ENCODE measurements at regions not wholly inside any gene's neighbourhood (a gene's known extent, or its start where the extent isn't known, plus 50 kb on each side); places are given as distances from the start of the nearest gene placed in this dataset.

DNA sequence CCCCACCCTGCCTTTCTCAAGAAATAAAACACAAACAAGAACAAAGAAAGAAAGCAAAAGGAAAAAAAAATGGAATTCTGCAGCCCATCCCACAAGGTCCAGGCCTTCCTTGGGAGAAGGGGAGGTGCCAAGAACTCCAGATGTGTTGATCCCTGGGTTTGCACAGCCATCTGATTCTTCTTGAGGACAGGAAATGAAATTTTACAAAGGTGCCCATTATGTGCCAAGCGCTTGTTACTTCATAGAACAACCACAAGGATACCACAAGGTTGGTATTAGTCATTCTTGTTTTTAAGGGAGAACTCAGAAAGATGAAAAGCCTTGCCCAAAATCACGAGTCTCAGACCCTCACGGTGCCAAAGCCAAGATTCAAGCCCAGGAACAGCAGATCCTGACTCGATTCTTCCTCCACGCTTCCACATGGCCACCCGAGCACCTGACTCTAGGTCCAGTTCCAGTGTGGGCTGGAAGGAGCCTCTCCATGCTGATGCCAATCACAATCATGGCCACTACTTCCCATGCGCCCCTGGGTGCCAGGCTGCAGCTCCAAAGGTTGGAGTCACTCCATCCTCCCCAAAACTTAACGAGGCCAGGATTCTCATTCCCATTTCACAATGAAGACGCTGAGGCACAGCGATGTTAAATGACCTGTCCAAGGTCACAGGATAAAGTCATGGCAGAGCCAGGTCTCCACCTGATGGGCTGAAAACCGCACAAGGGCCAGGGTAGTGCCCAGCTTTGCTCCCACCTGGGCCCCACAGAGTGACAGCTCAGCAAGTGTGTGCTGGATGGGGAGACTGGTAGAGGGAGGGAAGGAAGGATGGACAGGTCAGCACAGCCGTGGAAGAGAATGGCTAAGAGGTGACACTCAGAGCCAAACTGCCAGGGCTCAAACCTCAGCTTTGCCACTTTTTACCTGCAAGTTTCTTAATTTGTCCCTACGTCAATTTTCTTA, 66.7 kb upstream of the TOP1 start:
- DNase-seq, result no peak

DNA sequence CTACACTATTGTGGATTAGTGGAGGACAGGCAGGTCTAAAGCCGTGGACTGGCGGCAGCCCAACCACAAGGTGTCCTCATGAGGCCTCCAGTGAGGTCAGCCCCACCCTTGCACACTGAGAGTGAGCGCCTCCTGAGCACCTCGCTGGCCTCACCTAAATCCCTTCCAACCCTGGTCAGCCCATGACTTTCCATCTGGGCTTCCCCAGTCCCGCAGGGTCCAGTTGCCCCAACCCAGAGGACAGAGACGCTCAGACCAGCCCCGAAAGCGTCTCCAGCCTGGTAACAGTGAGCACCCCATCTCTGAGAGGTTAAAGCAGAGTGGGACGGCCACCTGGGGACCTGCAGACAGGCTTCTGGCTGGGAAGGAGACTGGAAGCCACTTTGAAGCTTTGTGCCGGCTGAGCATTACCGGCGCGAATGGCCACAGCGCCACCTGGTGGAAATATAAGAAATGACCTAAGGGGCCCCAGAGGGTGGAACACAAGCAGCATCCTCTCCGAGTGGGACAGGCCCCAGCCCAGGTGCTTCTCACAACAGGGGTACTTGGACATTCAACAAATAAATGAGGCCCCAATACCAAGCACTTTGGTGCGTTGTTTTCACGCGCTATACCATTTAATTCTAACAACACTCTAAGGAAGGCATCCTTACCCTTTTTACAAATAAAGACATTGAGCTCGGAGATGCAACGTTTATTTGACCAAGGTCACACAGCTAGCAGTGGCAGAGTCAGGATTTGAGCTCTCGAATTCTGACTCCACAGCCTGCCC, 65.7 kb upstream of the TOP1 start:
- DNase-seq (peak; percentile 67), ATAC-seq (peak; percentile 92)
- intact Hi-C loops (cut with micrococcal nuclease), result loop anchor here (10.0 kb wide), 1 partner anchor 1698 kb away; no protein-coding TSS in a partner anchor

More for the DNA sequence above, 66.7 kb upstream of the TOP1 start:
- intact Hi-C loops (cut with micrococcal nuclease), result loop anchor here (10.0 kb wide), 1 partner anchor 1697 kb away; no protein-coding TSS in a partner anchor
- no peak for ATAC-seq

DNA sequence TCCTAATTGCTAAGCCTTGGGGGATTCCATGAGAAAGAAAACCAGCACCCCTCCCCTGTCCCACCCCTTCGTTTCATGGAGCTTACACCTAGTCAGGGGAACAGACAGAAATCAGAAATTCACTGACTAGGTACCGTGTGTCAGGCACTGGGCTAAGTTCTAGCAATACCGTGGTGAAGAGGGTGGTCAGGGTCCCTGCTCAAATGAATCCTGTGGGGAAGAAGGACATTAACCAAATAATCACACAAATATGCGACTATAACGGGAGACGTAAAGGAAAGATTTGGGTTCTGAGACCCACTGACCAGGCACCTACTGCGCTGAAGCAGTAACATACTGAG, 65.1 kb upstream of the TOP1 start:
- ATAC-seq (no peak), DNase-seq (no peak)
- intact Hi-C loops (cut with micrococcal nuclease), result loop anchor here (10.0 kb wide), 1 partner anchor 1699 kb away; no protein-coding TSS in a partner anchor

DNA sequence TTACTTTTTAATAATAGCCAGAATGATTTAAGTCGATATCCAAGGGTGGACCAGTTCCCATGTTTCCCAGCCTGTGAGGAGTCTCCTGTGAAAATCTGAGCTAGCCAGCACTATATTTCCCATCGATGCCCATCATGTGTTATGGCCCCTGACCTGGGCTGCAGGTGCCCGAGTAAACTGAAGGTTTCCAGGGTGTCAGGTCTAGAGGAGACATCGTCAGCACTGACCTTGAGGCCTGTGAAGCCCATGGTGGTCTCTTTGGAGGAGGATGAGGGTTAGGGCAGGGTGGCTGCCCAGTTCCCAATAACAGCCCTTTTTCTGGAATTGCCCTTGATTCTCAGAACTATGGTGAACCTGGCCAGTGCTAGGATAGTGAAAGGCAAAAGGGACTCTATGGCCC, 63.0 kb upstream of the TOP1 start:
- ATAC-seq, result no peak
- intact Hi-C loops (cut with micrococcal nuclease), result loop anchor here (10.0 kb wide), 1 partner anchor 1701 kb away; no protein-coding TSS in a partner anchor
- DNase-seq, result no peak

DNA sequence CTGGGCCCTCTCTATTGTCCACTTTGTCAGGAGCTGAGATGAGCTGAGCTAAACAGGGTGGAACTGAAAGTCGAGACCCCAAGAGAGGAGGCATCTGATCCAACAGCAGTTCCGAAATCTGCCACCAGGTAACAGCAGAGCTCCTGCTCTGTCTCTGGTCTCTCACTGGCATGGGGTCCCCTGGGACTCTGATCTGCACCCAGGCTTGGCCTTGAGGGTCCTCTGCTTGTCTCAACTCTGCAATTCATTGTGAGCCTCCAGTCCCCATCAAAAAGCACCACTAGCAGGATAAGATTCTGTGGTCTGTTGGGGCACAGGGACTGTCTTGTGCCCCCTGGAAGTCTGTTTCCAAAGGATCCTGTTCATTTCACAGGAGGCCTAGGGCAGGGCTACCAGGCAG, 62.5 kb upstream of the TOP1 start:
- DNase-seq, result no peak
- intact Hi-C loops (cut with micrococcal nuclease), result loop anchor here (10.0 kb wide), 1 partner anchor 1701 kb away; no protein-coding TSS in a partner anchor
- no peak for ATAC-seq

DNA sequence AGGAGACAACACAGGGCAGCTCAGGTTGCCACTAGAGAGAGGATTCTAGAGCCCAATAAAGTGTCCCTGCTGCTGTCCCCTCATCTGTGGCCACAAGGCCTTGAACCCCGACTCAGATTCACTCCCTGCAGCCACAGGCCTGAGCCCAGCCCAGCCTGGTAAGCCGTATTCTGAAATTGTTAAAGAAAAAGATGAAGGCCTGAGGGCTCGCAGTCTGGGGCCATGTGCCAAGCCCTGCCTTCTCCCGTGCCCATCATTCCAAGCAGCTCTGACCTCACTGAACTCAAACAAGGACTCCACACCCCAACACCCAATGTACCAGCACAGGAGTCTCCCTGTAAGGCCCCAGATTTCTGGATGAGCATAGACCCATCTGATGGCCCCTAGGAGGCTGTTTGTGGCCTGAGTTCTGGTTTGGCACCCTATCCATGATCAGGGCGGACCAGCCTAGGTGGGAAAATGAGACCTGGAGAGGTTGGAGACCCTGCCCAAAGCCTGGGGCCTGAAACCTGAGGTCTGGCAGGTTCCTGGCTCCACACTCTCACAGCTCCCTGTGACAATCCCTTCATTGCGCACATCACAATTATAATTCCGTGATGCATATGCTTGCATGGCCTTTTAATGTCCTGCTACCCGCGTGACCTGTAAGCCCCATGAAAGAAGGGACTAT, 62.0 kb upstream of the TOP1 start:
- ATAC-seq (no peak), DNase-seq (no peak)
- intact Hi-C loops (cut with micrococcal nuclease), result loop anchor here (10.0 kb wide), 1 partner anchor 1702 kb away; no protein-coding TSS in a partner anchor

DNA sequence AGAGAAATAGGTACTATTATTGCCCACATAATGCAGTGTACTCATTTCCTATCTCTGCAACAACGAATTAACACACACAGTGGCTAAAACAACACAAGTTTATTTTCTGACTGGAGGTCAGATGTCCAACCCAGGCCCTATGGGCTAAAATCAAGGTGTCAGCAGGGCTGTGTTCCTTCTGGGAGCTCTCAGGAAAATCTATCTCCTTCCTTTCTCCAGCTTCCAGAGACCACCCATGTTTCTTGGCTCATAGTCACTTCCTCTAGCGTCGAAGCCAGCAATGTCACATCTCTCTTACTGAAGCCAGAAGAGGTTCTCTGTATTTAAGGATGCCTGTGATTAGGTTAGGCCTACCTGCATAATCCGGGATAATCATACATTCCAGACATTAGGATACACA, 60.9 kb upstream of the TOP1 start:
- intact Hi-C loops (cut with micrococcal nuclease), result loop anchor here (10.0 kb wide), 1 partner anchor 1703 kb away; no protein-coding TSS in a partner anchor
- ATAC-seq (no peak), DNase-seq (no peak)

DNA sequence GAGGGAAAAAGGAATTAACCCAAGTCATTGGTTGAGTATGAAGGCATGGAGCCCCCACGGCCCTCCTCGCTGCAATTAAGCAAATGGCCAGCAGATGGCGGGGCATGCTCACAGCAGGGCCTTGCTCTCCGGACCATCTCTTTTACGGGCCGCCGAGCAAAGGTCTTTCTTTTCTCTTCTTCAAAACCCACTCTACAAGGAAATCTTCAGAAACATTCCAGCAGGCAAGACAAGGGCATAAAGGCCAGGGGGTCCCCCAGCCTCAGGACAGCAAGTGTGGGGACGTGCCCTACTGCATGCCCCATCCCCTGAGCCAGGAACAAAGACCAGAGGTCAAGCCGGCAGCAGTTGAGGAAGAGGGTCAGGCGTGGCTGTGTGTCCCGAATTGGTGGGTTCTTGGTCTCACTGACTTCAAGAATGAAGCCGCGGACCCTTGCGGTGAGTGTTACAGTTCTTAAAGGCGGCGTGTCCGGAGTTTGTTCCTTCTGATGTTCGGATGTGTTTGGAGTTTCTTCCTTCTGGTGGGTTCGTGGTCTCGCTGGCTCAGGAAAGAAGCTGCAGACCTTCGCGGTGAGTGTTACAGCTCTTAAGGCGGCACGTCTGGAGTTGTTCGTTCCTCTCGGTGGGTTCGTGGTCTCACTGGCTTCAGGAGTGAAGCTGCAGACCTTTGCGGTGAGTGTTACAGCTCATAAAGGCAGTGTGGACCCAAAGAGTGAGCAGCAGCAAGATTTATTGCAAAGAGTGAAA, 59.6 kb upstream of the TOP1 start:
- ATAC-seq (peak; percentile 96), DNase-seq (peak; percentile 91)
- intact Hi-C loops (cut with micrococcal nuclease), result loop anchor here (10.0 kb wide), 1 partner anchor 1704 kb away; no protein-coding TSS in a partner anchor

DNA sequence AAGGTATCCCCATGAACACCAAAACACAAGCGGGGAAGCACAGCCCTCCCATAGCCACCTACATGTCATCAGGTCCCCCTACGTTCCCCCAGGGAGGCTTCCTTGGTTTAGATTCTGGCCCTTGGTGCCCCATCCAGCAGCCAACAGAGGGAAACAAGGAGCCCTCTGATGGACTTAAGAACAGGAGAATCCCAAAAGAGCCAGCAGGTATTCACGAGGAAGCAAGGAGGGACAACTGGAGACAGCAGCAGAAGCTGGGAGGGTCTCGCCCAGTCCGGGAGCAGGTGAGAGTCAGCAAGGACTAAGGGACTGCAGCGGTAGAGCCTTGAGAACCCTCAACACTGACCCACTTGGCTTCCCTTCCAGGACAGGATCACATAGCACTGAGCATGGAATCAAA, 58.4 kb upstream of the TOP1 start:
- DNase-seq (no peak), ATAC-seq (no peak)
- intact Hi-C loops (cut with micrococcal nuclease), result loop anchor here (5.0 kb wide), 1 partner anchor 127 kb away; no protein-coding TSS in a partner anchor

DNA sequence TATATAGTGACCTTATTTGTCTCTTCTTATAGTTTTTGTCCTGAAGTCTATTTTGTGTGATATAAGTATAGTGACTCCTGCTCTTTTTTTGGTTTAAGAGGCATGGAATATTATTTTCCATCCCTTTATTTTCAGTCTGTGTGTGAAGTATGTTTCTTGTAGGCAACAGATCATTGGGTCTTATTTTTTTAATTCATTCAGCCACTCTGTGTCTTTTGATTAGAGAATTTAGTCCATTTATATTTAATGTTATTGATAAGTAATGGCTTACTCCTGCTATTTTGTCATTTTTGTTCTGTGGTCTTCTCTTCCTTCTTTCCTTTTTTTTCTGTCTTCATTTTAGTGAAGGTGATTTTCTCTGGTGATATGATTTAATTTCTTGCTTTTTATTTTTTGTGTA, 51.4 kb upstream of the TOP1 start:
- ATAC-seq (no peak), DNase-seq (no peak)
- intact Hi-C loops (cut with micrococcal nuclease), result no loop called here

DNA sequence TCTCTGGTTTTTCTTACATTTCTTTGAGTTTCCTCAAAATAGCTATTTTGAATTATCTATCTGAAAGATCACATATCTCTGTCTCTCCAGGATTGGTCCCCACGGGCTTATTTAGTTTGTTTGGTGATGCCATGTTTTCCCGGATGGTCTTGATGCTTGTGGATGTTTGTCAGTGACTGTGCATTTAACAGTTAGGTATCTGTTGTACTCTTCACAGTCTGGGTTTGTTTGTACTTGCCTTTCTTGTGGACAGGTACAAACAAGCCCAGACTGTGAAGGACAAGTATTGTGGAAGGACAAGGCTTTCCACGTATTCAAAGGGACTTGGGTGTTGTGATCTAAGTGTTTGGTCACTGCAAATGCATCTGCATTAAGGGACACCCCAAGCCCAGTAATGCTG, 49.9 kb upstream of the TOP1 start:
- DNase-seq (no peak), ATAC-seq (no peak)
- intact Hi-C loops (cut with micrococcal nuclease), result no loop called here
